Naive thymus-derived CD8-positive, alpha-beta T cell (primary cell): ENCODE measurements at regions not wholly inside any gene's neighbourhood (a gene's known extent, or its start where the extent isn't known, plus 50 kb on each side); places are given as distances from the start of the nearest gene placed in this dataset.

Source experiments
- ATAC-seq, 2 donors: fragments of 150-1000 bp; cut with Tn5 transposase in 1 of 2; sonication (Bioruptor Pico), chemical (Tn5 transposase) in 1 of 2; 1 replicate in 1 of 2; 2 replicates in 1 of 2; pipeline ENCODE4 v1.10.0; 2021; ENCODE audit warnings: mild to moderate bottlenecking in 2 of 2, moderate library complexity in 2 of 2
- POLR2A ChIA-PET: fragments of 350-600 bp; sonication (Branson Sonifier 250); formaldehyde crosslinking; loops from one replicate; lab custom pipeline; 2021; ENCODE audit warnings: antibody characterized with exemption; lab: Charles Lee
- DNase-seq, 10 donors: peaks; one replicate each; pipeline versions ENCODE4 v3.0.0 to v3.0.0-alpha.2; 2020 to 2022
- H3K27ac Mint-ChIP-seq, 10 donors: one replicate each; pipeline ENCODE4 v1.8.0; 2020 to 2022; ENCODE audit warnings: mild to moderate bottlenecking in 10 of 10, mixed read lengths in 10 of 10, moderate library complexity in 4 of 10, inconsistent platforms in 1 of 10
- H3K27me3 Mint-ChIP-seq, 5 donors: one replicate each; pipeline ENCODE4 v1.8.0; 2021 to 2022; ENCODE audit warnings: mixed read lengths in 5 of 5
- H3K36me3 Mint-ChIP-seq, 3 donors: one replicate each; pipeline ENCODE4 v1.8.0; 2020 to 2022; ENCODE audit warnings: mixed read lengths in 3 of 3, mild to moderate bottlenecking in 2 of 3, inconsistent platforms in 1 of 3
- H3K4me1 Mint-ChIP-seq, 4 donors: one replicate each; pipeline ENCODE4 v1.8.0; 2021 to 2022; ENCODE audit warnings: mixed read lengths in 4 of 4
- H3K4me3 Mint-ChIP-seq, 10 donors: one replicate each; pipeline ENCODE4 v1.8.0; 2020 to 2022; ENCODE audit warnings: mild to moderate bottlenecking in 10 of 10, mixed read lengths in 10 of 10, moderate library complexity in 6 of 10, inconsistent platforms in 1 of 10
- H3K9me3 Mint-ChIP-seq, 9 donors: one replicate each; pipeline ENCODE4 v1.8.0; 2020 to 2022; ENCODE audit warnings: mixed read lengths in 9 of 9, mild to moderate bottlenecking in 3 of 9, inconsistent platforms in 1 of 9, moderate library complexity in 1 of 9

DNA sequence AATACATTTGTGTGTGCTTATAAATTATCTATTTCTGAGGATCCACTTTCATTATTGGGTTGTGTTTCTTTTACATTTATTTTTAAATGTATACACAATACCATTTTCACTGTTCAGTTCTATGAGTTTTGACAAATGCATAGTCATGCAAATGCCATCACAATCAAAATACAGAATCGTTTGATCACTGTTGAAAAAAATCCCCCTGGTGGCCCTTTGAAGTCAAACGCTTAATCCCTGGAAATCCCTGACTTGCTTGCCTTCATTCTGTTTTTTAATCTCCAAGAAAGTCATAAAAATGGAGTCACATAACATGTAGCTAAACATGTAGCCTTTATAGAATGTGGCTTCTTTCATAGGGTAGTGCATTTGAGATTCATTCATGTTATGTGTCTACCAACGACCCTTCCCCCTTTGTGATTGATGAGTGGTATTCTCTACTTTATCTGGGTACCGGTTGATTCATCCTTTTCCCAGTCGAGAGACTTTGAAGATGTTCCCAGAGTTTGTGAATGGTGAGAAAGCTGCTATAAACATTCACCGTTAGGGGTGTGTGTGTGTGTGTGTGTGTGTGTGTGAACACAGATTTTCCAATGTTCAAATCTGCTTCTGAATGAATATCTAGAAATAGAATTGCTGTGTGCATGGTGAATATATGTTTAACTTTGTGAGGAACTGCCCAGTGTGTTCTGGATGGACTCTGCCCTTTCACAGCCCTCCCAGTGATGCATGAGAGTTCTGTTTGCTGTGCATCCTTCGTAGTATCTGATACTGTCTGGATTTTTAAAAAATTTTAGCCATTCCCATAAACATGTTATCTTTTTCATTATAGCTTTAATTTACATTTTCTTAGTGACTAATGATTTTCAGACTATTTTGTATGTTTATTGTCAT lies 173.6 kb downstream of the GALR1 start:
- ATAC-seq (no peak), DNase-seq (no peak)
- Mint-ChIP-seq H3K4me1 (no peaks in the 10 kb centered on the region), H3K9me3 (peaks cover 0 to 7% (median 0%) of the 10 kb centered on the region in 9 donors), H3K27ac (no peak overlapping the region), H3K4me3 (no peak overlapping the region), H3K27me3 (peaks cover 3 to 15% (median 12%) of the 10 kb centered on the region in 5 donors), H3K36me3 (peaks cover 0 to 5% (median 0%) of the 10 kb centered on the region in 3 donors)
- POLR2A ChIA-PET: no interaction called here

DNA sequence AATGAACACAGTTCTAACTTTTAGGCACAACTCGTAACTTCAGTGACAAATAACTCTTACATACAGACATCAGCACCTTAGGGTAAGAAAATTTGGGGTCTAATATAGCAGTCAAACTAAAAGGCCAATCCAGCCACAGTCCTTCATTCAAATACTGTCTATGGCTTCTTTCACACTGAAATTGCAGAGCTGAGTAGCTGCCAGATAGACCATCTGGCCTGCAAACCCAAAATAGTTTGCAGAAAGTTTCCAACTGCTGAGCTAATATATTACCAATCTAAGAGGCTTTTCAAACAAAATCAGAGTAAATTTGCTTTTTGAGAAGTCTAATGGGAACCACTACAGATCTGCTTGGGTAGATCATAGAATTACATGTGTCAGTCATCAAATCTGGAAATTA lies 183.4 kb downstream of the GALR1 start:
- Mint-ChIP-seq H3K4me3 (no peak overlapping the region), H3K27me3 (peaks cover 16 to 26% (median 19%) of the 10 kb centered on the region in 5 donors), H3K9me3 (no peaks in the 10 kb centered on the region), H3K27ac (no peak overlapping the region), H3K4me1 (no peaks in the 10 kb centered on the region), H3K36me3 (no peaks in the 10 kb centered on the region)
- POLR2A ChIA-PET: no interaction called here
- no peak for DNase-seq
- no peak for ATAC-seq

DNA sequence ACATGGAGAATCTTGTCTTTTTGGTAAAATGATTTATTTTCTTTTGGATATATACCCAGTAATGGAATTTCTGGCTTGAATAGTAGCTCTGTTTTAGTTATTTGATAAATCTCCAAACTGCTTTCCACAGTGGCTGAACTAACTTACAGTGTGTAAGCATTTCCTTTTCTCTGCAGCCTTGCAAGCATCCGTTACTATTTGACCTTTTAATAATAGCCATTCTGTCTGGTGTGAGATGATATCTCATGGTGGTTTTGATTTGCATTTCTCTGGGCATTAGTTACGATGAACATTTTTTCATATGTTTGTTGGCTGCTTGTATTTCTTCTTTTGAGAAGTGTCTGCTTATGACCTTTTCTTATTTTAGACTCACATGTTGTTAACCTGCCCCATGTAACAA lies 190.2 kb downstream of the GALR1 start:
- no peaks in the 10 kb centered on the region for H3K9me3 Mint-ChIP-seq
- H3K27me3 Mint-ChIP-seq: peaks cover 9 to 22% (median 20%) of the 10 kb centered on the region in 5 donors
- H3K4me1 Mint-ChIP-seq: no peaks in the 10 kb centered on the region
- H3K27ac Mint-ChIP-seq: no peak overlapping the region
- DNase-seq (no peak), ATAC-seq (no peak)
- no peak overlapping the region for H3K4me3 Mint-ChIP-seq
- no peaks in the 10 kb centered on the region for H3K36me3 Mint-ChIP-seq
- POLR2A ChIA-PET: no interaction called here

DNA sequence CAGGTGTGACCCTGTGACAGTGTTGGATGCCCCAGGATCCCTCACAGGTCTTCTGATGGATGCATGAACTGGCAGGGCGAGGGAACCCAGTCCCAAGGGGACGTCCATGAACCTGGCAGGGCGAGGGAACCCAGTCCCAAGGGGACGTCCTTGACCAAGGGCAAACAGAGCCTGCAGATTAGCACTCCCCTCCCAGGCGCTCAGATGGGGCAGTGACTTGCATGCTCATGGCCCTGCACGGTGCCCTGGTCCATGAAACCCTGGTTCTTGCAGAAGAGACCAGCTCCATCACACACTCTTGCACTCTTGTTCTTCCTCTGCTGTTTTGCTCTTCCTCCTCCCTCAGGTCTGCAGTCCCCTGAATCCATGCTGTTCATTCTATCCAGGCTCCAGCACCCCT lies 192.7 kb downstream of the GALR1 start:
- Mint-ChIP-seq H3K27me3 (peaks cover 13 to 27% (median 20%) of the 10 kb centered on the region in 5 donors), H3K4me3 (no peak overlapping the region), H3K36me3 (no peaks in the 10 kb centered on the region), H3K4me1 (no peaks in the 10 kb centered on the region), H3K27ac (peak overlapping the region in 1 of 10 donors; percentile 71), H3K9me3 (no peaks in the 10 kb centered on the region)
- no peak for DNase-seq
- no peak for ATAC-seq
- POLR2A ChIA-PET: no interaction called here

DNA sequence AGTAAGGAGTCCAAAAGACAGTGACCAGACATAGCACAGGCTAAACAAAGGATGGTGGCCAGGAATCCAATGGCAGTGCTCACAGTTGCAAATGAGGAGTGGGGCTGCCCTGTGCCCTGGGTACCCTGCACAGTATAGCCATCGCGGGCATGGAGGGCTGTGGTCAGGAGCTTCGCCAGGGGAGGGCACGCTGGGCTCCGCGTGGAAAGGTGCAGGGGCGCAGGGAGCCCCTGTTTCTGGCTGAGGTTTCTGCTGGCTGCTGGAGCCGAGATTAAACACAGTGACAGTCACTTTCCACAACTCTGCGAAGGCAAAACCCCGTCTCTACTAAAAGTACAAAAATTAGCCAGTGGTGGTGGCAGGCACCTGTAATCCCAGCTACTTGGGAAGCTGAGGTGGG lies 194.7 kb downstream of the GALR1 start:
- no peaks in the 10 kb centered on the region for H3K4me1 Mint-ChIP-seq
- POLR2A ChIA-PET: no interaction called here
- H3K4me3 Mint-ChIP-seq: no peak overlapping the region
- DNase-seq (no peak), ATAC-seq (no peak)
- no peaks in the 10 kb centered on the region for H3K9me3 Mint-ChIP-seq
- peaks cover 13 to 29% (median 19%) of the 10 kb centered on the region in 5 donors for H3K27me3 Mint-ChIP-seq
- no peak overlapping the region for H3K27ac Mint-ChIP-seq
- no peaks in the 10 kb centered on the region for H3K36me3 Mint-ChIP-seq

- Mint-ChIP-seq H3K36me3 (no peaks in the 10 kb centered on the region), H3K27me3 (peaks cover 4 to 26% (median 13%) of the 10 kb centered on the region in 5 donors), H3K9me3 (no peaks in the 10 kb centered on the region), H3K27ac (no peak overlapping the region), H3K4me3 (no peak overlapping the region), H3K4me1 (no peaks in the 10 kb centered on the region)
- ATAC-seq (no peak), DNase-seq (no peak)
- POLR2A ChIA-PET: no interaction called here
Observed at GRCh38 chr18:77448046-77448445, 198.4 kb downstream of the GALR1 start.

GRCh38 chr18:77455004-77455403 lies 205.4 kb downstream of the GALR1 start:
- Mint-ChIP-seq H3K9me3 (peaks cover 0 to 3% (median 0%) of the 10 kb centered on the region in 9 donors), H3K4me1 (no peaks in the 10 kb centered on the region), H3K4me3 (no peak overlapping the region), H3K27me3 (peaks cover 0 to 19% (median 3%) of the 10 kb centered on the region in 5 donors), H3K27ac (no peak overlapping the region), H3K36me3 (no peaks in the 10 kb centered on the region)
- POLR2A ChIA-PET: no interaction called here
- ATAC-seq: no peak
- no peak for DNase-seq

DNA sequence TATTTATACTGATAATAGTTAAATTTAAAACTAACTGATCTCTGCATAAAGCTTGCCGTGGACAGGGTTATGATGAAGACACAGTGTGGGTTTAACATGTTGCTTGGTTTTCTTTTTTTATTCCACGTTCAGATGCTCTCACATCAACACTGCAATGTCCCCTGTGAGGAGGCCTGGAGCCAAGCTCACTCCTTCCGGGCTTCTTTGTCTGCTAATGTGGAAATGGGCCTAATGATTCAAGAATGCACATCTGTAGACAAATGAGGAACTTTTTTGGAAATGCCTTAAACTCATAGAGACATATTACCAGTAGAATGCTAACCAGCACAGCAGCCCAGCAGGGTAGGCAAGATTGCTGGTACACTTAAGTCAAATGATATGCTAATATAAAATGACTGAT lies 208.0 kb downstream of the GALR1 start:
- Mint-ChIP-seq H3K9me3 (peaks cover 0 to 3% (median 0%) of the 10 kb centered on the region in 9 donors), H3K4me3 (no peak overlapping the region), H3K36me3 (no peaks in the 10 kb centered on the region), H3K27ac (no peak overlapping the region), H3K4me1 (no peaks in the 10 kb centered on the region), H3K27me3 (peaks cover 3 to 19% (median 6%) of the 10 kb centered on the region in 5 donors)
- no peak for DNase-seq
- no peak for ATAC-seq
- POLR2A ChIA-PET: no interaction called here

DNA sequence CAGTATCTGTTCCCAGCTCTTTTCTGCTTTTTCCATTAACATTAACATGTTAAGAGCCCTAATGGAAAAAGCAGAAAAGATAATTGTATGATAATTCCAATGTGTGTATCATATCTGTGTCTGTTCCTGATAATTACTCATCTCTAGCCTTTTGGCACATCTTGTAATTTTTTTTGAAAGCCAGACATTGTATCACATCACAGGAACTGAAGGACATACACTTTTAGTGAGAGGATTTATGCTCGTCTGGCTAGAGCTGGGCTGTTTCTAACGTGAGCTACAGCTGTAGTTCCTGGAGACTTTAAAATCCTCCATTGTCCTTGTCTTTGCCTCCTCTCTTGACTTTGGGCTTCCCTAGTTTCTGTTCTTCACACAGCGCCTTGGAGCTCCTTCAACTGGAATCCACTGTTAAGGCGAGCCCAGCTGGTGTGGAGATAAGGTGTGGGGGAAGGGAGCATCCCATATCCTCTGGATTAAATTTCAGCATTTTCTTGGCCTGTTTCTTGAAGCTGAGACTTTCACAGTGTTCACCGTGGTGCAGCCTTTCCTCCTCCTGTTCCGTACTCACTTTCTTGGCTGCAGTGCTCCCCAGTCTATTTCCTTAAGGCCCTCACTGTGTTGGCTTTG lies 211.5 kb downstream of the GALR1 start:
- Mint-ChIP-seq H3K27me3 (peaks cover 5 to 32% (median 18%) of the 10 kb centered on the region in 5 donors), H3K36me3 (no peaks in the 10 kb centered on the region), H3K4me3 (no peak overlapping the region), H3K27ac (no peak overlapping the region), H3K9me3 (no peaks in the 10 kb centered on the region), H3K4me1 (no peaks in the 10 kb centered on the region)
- DNase-seq: no peak
- POLR2A ChIA-PET: no interaction called here
- ATAC-seq: no peak

DNA sequence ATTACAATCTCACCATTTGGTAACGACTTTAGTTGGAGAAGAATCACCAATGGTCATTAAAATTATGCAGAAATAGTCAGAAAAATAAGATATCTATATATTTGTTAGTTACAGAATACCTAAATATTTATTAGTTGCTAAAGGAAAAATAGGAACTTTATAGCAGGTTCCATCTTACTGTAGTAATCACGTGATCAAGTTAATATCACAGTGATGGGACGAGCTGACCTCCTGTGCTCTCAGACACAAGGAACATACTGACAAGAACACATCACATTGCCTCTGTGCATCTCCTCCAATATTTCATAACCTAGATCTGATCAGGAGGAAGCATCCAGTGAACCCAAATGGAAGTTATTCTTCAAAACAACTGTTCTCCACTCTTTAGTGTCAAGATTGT lies 215.3 kb downstream of the GALR1 start:
- Mint-ChIP-seq H3K4me1 (peaks cover 0 to 2% (median 0%) of the 10 kb centered on the region in 4 donors), H3K4me3 (no peak overlapping the region), H3K27me3 (peaks cover 9 to 40% (median 20%) of the 10 kb centered on the region in 5 donors), H3K27ac (no peak overlapping the region), H3K9me3 (no peaks in the 10 kb centered on the region), H3K36me3 (no peaks in the 10 kb centered on the region)
- DNase-seq (no peak), ATAC-seq (no peak)
- POLR2A ChIA-PET: no interaction called here

DNA sequence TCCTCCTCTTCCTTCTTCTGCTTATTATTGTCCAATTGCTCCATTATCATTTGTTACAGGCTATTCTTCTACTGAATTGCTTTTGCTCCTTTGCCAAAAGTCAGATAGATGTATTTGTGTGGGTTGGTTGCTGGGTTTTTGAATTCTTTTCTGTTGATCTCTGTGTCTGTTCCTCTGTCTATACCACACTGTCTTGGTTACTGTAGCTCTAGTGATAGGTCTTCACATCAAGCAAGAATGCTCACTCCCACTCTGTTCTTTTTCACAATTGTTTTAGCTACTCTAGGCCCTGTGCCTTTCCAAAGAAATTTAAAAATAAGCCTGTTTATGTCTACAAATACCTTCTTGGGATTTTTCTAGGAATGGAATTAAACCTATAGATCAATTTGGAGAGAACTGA lies 217.2 kb downstream of the GALR1 start:
- ATAC-seq (no peak), DNase-seq (no peak)
- Mint-ChIP-seq H3K4me3 (no peak overlapping the region), H3K9me3 (no peaks in the 10 kb centered on the region), H3K27me3 (peaks cover 14 to 51% (median 32%) of the 10 kb centered on the region in 5 donors), H3K36me3 (no peaks in the 10 kb centered on the region), H3K27ac (no peak overlapping the region), H3K4me1 (peaks cover 0 to 3% (median 0%) of the 10 kb centered on the region in 4 donors)
- POLR2A ChIA-PET: no interaction called here

- Mint-ChIP-seq H3K27me3 (peaks cover 14 to 41% (median 25%) of the 10 kb centered on the region in 5 donors), H3K36me3 (no peaks in the 10 kb centered on the region), H3K27ac (no peak overlapping the region), H3K4me3 (no peak overlapping the region), H3K4me1 (peaks cover 0 to 3% (median 0%) of the 10 kb centered on the region in 4 donors), H3K9me3 (no peaks in the 10 kb centered on the region)
- DNase-seq (no peak), ATAC-seq (no peak)
- POLR2A ChIA-PET: no interaction called here
Observed at GRCh38 chr18:77469131-77469530, 219.5 kb downstream of the GALR1 start.
